GM18858 (cell line): ENCODE measurements at regions not wholly inside any gene's neighbourhood (a gene's known extent, or its start where the extent isn't known, plus 50 kb on each side); places are given as distances from the start of the nearest gene placed in this dataset.

Experiments
- ATAC-seq: cut with Tn5 transposase; IDR thresholded peaks from one replicate; pipeline ENCODE4 v1.9.1; 2021; ENCODE audit not compliant: unreplicated experiment

GRCh38 chr18:76203552-76203951 is 291.5 kb downstream of the ZNF516 start:
- ATAC-seq = no peak

- no peak for ATAC-seq
Observed at GRCh38 chr18:76202322-76202721, 292.7 kb downstream of the ZNF516 start.

- ATAC-seq = no peak
Observed at GRCh38 chr18:76195601-76196000, 299.4 kb downstream of the ZNF516 start.

GRCh38 chr18:76188097-76188496 is 306.9 kb downstream of the ZNF516 start:
- no peak for ATAC-seq

- ATAC-seq = no peak
Observed at GRCh38 chr18:76179257-76179656, 315.8 kb downstream of the ZNF516 start.

- ATAC-seq = no peak
Observed at GRCh38 chr18:76177160-76177559, 317.9 kb downstream of the ZNF516 start.

- no peak for ATAC-seq
Observed at GRCh38 chr18:76174451-76174850, 320.6 kb downstream of the ZNF516 start.

GRCh38 chr18:76169733-76170132 is 325.3 kb downstream of the ZNF516 start:
- no peak for ATAC-seq

GRCh38 chr18:76167845-76168621 is 327.0 kb downstream of the ZNF516 start:
- ATAC-seq = no peak

- no peak for ATAC-seq
Observed at GRCh38 chr18:76167410-76167809, 327.6 kb downstream of the ZNF516 start.

- no peak for ATAC-seq
Observed at GRCh38 chr18:76162886-76163285, 332.2 kb downstream of the ZNF516 start.

- peak; percentile 60 for ATAC-seq
Observed at GRCh38 chr18:76161983-76162382, 333.1 kb downstream of the ZNF516 start.

- no peak for ATAC-seq
Observed at GRCh38 chr18:76153691-76154090, 341.4 kb downstream of the ZNF516 start.

- ATAC-seq = no peak
Observed at GRCh38 chr18:76149734-76150133, 345.3 kb downstream of the ZNF516 start.

- no peak for ATAC-seq
Observed at GRCh38 chr18:76149284-76149683, 345.8 kb downstream of the ZNF516 start.

GRCh38 chr18:76145521-76146376 is 349.3 kb downstream of the ZNF516 start:
- ATAC-seq = no peak

- no peak for ATAC-seq
Observed at GRCh38 chr18:76144844-76145243, 350.2 kb downstream of the ZNF516 start.

- no peak for ATAC-seq
Observed at GRCh38 chr18:76142611-76143010, 352.4 kb downstream of the ZNF516 start.

GRCh38 chr18:76139844-76140243 is 355.2 kb downstream of the ZNF516 start:
- ATAC-seq = no peak

- no peak for ATAC-seq
Observed at GRCh38 chr18:76137216-76137615, 357.8 kb downstream of the ZNF516 start.

- no peak for ATAC-seq
Observed at GRCh38 chr18:76136701-76137100, 358.3 kb downstream of the ZNF516 start.

- no peak for ATAC-seq
Observed at GRCh38 chr18:76134628-76135027, 360.4 kb downstream of the ZNF516 start.
